GM21367 (cell line): ENCODE measurements at regions not wholly inside any gene's neighbourhood (a gene's known extent, or its start where the extent isn't known, plus 50 kb on each side); places are given as distances from the start of the nearest gene placed in this dataset.

Experiments used
- ATAC-seq: cut with Tn5 transposase; IDR thresholded peaks from one replicate; pipeline ENCODE4 v1.9.1; 2021; ENCODE audit not compliant: unreplicated experiment

DNA sequence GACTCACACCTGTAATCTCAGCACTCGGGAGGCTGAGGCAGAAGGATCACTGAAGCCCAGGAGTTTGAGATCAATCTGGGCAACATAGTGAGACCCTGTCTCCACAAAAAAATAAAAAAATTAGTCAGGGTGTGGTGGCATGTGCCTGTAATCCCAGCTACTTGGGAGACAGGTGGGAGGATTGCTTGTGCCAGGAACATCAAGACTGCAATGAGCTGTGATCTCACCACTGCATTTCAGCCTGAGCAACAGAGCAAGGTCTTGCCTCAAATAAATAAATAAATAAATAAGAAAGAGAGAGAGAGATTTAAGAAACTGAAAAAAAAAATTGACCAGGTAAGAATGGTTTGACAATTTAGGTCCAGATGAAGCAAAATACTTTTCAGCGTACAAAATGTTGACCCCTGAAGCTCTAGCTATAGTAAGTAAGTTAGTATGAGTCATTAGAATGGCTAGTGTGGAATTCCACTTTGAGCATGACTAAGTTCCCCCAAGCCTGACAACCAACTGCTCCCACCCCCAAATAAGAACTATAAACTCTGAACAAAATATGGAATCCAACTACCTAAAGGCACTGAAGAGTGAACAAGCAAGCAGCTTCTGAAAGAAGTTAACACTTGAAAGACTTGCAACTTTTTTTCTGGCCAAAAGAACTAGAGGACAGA, 217.8 kb upstream of the TLE4 start:
- no peak for ATAC-seq

DNA sequence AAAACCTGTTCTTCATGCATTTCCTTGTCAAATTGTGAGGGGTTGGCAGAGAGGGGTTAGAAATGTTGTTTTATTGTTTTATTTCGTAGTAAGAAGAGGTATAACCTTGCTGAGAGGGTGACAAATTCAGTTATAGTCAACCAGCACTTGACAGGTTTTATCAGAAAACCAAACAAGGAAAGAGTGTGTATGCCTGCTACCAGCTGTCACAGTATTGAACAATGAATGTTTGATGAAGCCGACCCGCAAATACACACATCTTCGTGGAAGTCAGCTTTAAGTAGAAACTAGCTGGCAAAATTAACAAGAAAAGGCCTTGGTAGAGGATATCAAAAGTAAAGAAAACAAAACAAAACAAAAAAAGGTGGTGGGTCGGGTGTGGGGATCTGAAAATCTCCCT, 214.6 kb upstream of the TLE4 start:
- ATAC-seq: no peak

DNA sequence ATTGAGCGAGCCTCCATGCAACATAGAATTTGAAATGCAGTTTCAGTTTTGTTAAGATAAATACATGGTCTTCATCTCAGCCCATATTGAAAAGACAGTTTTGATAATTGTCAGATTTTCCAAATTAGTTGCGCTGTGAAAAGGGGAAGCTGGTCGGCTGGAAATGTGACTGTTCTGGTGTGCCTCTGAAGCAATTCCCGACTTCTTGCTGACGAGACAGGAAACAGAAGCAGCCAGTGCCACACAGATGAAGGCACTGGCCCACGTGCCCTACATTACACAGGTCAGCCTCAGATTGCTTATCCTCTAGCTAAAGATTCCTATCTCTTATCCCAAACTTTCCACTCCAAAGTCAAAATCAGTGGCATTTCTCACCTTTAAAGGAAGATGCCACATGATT, 214.1 kb upstream of the TLE4 start:
- ATAC-seq: no peak

DNA sequence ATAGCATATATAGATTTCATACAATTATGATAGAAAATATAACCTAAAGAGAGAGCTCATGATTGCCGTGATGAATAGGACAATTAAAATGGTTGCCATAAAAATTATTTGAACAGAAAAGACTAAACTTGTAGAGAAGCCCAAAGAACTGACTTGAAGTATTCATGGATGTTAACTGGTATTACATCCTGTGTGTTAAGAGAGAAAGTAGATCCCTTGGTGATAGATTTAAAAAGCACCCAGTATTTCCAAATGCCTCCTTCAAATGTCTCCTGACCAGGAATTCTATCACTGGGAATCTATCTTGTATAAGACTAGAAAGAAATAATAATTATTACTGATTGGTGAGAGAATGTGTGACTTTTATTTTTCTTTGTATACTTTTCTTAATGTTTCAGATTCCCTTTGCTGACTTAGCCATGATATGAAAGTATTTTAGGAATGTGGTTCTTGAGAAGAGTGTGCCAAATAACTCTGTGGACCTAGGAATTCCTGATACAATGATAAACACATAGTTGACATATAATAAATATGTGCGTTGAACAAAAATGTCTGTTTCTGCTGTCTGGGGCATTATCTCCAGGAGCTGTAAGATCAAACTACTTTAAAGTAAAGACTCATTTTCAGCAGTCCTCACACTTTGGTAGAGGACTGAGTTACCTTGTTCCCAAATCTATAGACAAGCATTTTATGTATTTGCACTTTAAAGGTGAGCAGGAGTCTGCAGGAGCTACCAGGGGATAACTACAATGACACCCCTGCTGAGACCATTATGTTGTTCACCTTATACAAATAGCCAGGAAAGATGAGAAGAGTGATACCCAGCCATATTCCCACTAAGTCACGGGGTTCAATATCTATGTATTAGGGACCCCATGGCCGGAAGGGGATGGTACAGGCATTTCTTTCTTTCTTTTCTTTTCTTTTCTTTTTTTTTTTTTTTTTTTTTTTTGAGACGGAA, 211.1 kb upstream of the TLE4 start:
- no peak for ATAC-seq

DNA sequence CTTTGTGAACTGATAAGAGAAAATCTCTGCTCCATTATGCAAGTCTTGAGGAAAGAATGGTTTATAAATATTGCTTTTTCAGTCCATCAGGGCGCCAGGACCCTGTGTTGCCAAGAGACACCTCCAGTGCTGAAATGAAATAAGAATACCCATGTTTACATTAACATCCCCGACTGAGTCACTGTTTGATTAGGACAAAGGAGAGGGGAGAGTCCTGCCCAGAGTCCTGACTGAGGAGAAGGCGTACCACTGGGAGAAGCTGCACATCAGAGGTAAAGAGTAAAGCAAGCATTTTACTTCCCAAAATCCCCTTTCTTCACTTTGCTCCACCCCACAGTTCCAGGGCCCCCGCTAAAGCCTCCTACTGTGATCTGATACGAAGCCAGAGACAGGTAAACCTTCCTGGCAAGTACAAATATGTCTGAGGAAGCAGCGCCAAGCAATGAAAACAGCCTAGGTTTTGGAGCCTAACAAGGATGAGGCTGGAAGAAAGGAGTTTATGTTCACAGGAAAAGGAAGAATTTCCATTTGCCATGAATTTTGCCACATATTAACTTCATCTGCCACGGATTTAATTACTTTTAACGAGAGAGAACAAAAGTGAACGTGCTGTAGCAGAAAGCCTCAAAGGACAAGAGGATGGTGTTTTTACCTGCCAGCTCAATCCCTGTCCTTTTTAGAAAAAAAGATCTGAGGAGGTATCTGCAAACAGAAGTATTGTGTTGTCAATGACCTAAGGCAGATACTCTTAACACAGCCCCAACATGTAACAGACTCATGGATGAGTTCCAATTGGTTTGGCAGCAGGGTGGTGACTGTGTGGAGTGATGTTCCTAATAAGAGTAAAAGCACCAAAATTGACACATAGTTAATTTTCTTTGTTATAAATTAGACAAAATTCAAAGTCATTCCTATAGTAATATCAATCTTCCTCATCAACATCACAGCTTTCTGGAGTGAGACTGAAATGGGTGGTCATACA, 209.4 kb upstream of the TLE4 start:
- no peak for ATAC-seq

DNA sequence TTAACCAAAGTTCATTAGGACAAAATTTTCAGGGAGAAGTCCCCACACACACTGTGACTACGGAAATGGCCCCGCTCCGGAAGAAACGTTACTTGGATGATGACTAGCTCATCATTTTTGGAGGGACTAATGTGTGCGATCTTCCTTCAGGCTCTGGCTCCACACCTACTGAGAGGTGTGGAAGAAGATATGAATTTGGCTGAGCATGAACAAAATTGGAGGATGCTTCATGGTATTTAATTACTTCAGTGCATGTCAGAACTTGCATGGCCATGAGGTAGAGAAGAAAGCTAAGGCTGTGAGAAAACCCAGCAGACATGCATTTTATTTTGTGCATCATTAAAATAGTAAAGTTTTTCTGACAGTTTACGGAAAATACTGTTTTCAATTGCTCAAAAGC, 202.1 kb upstream of the TLE4 start:
- no peak for ATAC-seq

DNA sequence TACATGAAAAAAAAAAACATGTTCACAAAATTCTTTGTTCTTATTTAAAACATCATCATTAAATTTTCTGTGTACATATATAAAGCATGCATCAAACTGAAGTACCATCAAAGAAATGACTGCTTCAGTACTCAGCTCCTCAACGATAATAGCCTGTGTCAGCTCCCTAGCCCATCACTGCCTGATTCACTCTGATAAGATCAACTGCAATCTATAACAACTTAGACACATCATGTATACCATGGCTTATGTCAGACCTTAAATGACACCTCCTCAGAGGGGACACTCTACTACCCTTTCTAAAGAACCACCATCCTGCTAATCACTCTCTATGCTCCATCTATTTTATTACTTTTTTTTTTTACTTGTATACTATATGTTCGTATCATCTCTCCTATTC, 200.5 kb upstream of the TLE4 start:
- no peak for ATAC-seq

DNA sequence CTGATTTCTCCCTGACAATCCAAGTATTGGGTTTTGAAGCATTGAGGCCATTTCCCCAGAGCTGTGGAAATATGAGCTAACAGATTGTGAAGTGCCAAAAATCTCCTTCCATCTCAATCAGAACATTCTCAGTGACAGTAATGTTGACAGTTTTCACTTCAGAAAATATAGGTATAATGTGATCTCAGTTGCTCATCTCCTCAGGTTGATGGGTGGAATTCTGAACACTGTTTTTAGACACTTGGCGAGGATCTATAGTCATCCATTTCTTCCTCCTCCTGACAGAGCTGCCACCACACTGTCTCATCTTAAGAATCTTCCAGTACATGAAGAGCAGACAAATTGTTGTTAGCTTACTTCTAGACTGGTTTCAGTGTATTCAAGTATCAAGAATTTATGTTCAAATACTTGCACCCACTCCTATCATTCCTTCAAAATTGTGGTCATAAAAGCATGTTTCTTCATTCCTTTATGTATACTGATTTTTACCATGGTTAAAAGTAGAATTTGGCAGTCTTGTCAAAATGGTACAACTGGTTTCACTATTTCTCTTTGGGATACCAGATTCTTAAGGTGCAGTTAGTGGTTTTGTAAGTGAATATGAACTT, 199.7 kb upstream of the TLE4 start:
- ATAC-seq: no peak

DNA sequence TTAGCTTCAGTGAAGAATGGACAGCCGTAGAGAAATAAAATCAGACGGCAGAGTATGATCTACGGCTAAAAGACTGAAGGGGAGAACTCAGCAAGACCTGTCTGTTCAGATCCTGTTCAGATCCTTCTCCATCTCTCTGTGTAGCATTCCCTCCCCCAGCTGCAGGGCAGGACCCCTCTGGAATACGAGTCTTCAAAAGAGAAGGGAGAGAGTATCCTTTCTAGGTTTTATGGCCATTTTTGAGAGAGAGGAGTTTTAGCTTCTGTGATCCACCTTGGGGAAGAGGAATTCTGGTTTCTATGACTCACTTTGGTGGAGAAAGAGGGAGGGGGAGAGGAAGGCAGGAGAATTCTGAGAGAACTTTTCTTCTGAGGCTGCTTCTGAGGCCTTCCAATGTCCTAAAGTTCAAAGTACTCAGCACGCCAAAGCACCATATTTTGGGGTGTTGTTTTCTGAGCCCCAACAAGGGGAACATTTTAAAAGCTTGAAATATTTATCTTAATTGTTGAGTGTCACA, 194.4 kb upstream of the TLE4 start:
- ATAC-seq: no peak

DNA sequence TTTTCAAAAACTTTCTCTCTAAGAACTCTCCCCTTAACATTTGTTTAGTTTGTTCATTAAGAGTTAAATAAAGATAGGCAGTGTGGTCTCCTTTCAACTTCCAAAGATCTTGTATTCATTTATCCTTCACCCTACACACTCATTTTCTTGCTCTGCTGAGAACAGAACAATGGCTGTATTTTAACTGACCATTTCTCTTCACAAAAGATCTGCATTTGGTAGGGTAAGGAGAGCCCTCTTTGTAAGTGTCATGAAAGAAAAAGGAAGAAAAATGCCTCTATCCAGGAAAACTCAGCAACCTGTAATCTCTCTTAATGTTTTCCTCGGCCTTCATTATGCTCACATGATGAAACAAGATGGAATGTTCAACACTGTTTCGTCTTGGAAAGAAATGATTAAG, 193.7 kb upstream of the TLE4 start:
- no peak for ATAC-seq

DNA sequence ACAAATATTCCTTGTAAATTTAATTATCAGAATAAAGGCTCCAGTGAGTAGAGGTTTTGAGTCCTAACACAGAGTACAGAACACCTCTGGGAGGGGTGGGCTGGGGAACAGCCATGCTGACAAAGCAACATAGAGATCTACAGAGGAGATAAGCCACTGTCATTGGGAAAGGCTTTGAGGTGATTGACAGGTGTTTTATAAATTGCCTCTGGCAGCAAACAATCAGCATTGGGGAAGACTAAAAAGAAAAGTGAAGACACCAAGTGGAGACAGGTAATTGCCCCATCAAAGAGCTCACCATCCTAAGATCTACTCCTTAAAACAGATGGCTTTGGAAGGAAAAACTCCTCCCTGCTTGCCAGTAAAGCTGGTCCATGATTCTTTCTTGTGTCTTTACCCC, 189.7 kb upstream of the TLE4 start:
- no peak for ATAC-seq

DNA sequence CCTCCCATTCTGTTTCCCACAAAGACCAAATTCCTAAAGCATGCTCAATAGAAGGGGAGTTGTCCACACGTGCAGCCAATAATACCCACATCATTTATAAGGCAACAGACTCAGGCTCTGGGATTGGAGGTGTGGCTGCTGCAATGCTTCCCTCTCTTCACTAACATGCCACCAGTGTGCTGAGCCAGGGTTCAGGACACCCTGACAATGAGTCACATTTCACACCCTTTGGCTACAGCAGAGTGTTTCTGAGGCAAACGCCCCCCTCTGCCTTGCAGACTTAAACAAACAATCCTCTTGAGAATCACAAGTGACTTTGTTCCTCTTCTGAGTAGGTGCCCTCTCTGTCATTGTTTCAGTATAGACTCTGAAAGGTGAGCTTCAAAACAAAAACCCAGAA, 189.3 kb upstream of the TLE4 start:
- ATAC-seq: no peak

DNA sequence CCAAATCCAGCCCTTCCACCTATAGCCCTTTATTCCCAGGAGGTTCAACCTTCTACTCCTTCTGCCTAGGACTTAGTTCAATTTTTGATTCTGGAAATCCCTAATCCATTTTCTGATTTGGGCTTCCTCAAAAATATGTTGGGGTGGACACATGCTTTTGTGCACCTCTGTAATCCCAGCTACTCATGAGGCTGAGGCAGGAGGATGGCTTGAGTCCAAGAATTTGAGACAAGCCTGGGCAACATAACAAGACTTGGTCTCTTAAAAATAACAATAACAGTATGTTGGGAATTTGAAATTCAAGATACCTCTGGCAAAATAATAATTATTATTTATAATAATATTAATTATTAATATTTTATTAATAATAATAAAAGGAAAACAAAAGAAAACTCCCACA, 188.7 kb upstream of the TLE4 start:
- no peak for ATAC-seq

DNA sequence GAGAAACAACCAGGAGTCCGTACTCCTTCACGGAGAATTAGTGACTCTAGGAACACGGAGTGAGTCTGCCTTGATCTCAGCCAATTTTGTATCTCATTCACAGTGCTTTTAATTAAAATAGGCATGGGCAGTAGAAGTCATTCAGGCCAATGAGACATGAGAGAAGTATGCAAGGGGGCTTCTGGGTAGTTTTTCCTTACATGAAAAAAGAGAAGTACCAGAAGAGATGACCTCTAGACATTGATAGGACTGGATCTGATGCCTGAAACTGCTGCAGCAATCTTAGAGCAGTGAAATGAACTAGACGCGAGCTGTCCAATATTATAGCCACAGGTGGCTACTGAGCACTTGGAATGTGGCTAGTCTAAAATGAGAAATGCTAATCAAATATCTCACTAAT, 187.7 kb upstream of the TLE4 start:
- no peak for ATAC-seq

DNA sequence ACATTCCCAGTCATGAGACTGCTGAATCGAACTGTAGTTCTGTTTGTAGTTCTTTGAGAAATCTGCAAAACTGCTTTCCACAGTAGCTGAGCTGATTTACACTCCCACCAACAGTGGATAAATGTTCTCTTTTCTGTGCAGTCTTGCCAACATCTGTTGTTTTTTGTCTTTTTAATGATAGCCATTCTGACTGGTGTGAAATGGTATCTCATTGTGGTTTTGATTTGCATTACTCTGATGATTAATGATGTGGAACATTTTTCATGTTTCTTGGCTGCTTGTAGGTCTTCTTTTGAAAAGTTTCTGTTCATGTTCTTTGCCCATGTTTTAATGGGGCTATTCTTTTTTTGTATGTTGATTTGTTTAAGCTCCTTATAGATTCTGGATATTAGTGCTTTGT, 187.3 kb upstream of the TLE4 start:
- ATAC-seq: no peak

DNA sequence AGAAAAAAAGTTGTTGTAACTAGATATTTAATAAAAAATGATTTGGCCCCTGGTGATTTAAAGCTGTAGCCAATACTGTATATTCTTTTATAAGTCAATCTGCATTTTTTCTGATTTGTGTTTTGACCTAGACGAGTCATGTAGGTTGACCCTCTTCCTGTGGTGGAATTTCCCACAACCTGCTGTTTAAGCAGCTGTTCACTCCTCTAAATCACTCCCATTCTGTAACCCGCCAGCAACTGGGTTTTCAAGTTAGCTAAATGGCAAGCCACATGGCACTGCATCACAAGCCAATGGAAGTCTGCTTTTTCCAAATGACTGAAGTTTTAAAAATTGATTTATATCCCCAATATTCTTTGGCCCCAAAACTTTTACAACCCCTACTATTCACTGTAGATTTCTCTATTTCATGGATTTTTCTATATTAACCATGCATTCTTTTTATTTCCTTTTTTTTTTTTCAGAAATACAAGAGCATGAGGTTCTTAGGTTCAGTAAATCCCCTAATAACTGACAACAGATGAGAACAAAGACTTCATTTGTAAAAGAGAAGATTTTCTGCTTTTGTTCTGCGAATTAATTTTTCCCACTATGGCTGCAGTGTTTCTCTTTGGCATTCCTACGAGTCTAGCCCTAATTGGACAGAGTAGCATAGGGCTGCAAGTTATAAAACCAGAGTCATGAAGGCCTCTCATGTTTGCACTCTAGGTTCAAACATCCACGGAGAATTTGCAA, 184.5 kb upstream of the TLE4 start:
- ATAC-seq: no peak

DNA sequence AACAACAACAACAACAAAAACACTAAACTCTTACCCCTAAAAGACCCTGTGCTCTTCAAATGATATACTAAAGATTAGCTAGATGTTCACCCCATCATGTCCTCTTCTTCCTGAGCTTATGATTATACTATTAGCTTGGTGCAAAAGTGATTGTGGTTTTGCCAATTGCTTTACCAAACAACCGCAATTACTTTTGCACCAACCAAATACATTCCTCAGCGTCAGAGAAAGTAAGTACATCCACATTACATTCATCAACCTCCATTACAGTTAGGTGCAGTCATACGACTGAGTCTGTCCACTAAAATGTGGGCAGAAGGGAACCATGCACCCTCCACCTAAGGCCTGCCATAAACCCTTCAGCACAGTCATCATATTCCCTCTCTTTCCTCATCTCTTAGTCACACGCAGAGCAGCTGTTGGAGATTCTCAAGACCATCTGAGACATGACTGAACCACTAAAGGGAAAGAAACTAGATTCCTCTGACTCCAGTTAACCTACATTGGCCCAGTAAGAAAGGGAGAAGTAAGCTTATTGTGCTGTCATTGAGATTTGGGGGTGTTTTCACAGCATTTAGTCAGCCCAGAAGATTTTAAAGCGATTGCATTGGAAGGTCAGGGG, 181.6 kb upstream of the TLE4 start:
- ATAC-seq: no peak

DNA sequence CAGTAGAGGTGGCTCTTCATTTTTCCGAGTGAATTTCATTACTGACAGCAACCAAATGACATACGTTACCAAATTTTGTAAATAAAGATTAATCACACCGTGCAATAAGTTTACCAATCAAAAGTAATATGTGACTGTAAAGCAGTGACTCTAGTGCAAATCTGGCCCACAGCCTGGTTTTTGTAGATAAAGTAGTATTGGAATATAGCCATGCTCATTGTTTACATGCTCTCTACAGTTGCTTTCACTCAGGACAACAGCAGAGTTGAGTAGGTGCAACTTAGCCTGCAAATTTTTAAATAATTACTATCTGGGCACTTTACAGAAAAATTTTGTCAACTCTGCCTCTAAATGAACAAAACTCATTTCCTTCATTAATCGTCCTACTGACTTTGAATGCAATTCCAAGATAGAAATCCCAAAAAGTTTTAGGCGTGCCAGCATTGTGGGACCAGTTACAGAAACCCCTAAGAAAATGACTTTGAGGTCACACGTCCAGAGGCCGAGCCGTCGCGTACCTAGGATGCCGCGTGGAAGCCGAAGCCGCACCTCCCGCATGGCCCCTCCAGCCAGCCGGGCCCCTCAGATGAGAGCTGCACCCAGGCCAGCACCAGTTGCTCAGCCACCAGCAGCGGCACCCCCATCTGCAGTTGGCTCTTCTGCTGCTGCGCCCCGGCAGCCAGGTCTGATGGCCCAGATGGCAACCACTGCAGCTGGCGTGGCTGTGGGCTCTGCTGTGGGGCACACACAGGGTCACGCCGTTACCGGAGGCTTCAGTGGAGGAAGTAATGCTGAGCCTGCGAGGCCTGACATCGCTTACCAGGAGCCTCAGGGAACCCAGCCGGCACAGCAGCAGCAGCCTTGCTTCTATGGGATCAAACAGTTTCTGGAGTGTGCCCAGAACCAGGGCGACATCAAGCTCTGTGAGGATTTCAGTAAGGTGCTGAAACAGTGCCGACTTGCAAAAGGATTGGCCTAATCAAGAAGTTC, 180.7 kb upstream of the TLE4 start:
- ATAC-seq: no peak
